AG09309 (cell line): ENCODE measurements at regions not wholly inside any gene's neighbourhood (a gene's known extent, or its start where the extent isn't known, plus 50 kb on each side); places are given as distances from the start of the nearest gene placed in this dataset.

ENCODE experiments used
- DNase-seq: peaks from one replicate; pipeline ENCODE4 v3.0.0-alpha.2; 2010; ENCODE audit warnings: low read depth
- H3K4me3 ChIP-seq: 2 replicates; pipeline ENCODE4 v1.5.1; 2011; ENCODE audit warnings: mild to moderate bottlenecking, low read depth, low read length, moderate library complexity; ENCODE audit not compliant: control insufficient read depth
- CTCF ChIP-seq: IDR thresholded peaks from 2 replicates; pipeline ENCODE4 v1.5.1; 2011; ENCODE audit warnings: mild to moderate bottlenecking, low read depth, low read length, inconsistent platforms; ENCODE audit not compliant: insufficient read depth, control insufficient read depth; ENCODE audit errors: missing control alignments

- no peak for DNase-seq
- no peak for TF ChIP-seq CTCF
- H3K4me3 ChIP-seq = no peak overlapping the region
These were observed 572.1 kb downstream of the CHSY3 start for GRCh38 chr5:130476325-130476724.

- DNase-seq = no peak
- no peak for TF ChIP-seq CTCF
- no peak overlapping the region for H3K4me3 ChIP-seq
These were observed 558.3 kb downstream of the CHSY3 start for GRCh38 chr5:130462516-130462915.

GRCh38 chr5:130455175-130455574, 550.9 kb downstream of the CHSY3 start:
- no peak for TF ChIP-seq CTCF

GRCh38 chr5:130452744-130453143, 548.5 kb downstream of the CHSY3 start:
- TF ChIP-seq CTCF = no peak
- H3K4me3 ChIP-seq = no peak overlapping the region
- no peak for DNase-seq

More at GRCh38 chr5:130455175-130455574, 550.9 kb downstream of the CHSY3 start:
- no peak for DNase-seq
- no peak overlapping the region for H3K4me3 ChIP-seq

GRCh38 chr5:130436430-130436829, 532.2 kb downstream of the CHSY3 start:
- TF ChIP-seq CTCF = no peak
- H3K4me3 ChIP-seq = no peak overlapping the region
- DNase-seq = no peak

GRCh38 chr5:130427222-130427955, 523.1 kb downstream of the CHSY3 start:
- DNase-seq = no peak
- no peak for TF ChIP-seq CTCF
- no peak overlapping the region for H3K4me3 ChIP-seq
